ENCODE measurements at regions not wholly inside any gene's neighbourhood (a gene's known extent, or its start where the extent isn't known, plus 50 kb on each side); places are given as distances from the start of the nearest gene placed in this dataset.
"Not testable (repeated sequence)": the region's sequence is repeated elsewhere in the genome, so short reads cannot be mapped to it uniquely, and the experiment has no call there.

DNA sequence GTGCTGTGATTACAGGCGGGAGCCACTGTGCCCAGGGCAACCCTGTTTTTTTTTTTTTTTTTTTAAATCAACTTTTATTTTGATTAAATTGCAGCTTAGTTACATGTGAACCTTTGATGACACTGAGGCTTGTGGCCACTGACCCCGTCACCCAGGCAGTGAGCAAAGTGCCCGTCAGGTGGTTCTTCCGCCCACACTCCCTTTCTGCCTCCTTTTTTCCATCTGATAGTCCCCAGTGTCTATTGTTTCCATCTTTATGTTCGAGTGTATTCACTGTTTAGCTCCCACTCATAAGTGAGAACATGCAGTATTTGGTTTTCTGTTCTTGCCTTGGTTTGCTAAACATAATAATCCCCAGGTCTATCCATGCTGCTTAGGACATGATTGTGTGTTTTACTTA, 110.9 kb upstream of the GRK3 start:
- H3K9me3 ChIP-seq (ENCODE audit: control insufficient read depth, insufficient read depth, low read length), result no peaks in the 10 kb centered on the region
- no peak overlapping the region for H3K4me3 ChIP-seq (ENCODE audit: low read length)
- H3K27me3 ChIP-seq (ENCODE audit: control insufficient read depth, insufficient read depth, low read length), result no peaks in the 10 kb centered on the region
- H3K27ac ChIP-seq (ENCODE audit: low read length), result no peak overlapping the region
- DNase-seq (ENCODE audit: low read depth, low spot score), result no peak
- no peaks in the 10 kb centered on the region for H3K4me1 ChIP-seq (ENCODE audit: control insufficient read depth, insufficient read depth, low read length)
- H3K36me3 ChIP-seq (ENCODE audit: control insufficient read depth, insufficient read depth, low read length), result peaks cover 3% of the 10 kb centered on the region; the same call in 1 of the 2 replicates
- WGBS (ENCODE audit: insufficient coverage, insufficient read length), result no CpG with 5 or more reads among the region's 5 CpGs

GRCh38 chr22:25456300-25457043, 108.0 kb upstream of the GRK3 start:
- H3K27me3 ChIP-seq (ENCODE audit: control insufficient read depth, insufficient read depth, low read length); H3K9me3 ChIP-seq (ENCODE audit: control insufficient read depth, insufficient read depth, low read length); H3K27ac ChIP-seq (ENCODE audit: low read length); H3K4me3 ChIP-seq (ENCODE audit: low read length); H3K4me1 ChIP-seq (ENCODE audit: control insufficient read depth, insufficient read depth, low read length); DNase-seq (ENCODE audit: low read depth, low spot score); H3K36me3 ChIP-seq (ENCODE audit: control insufficient read depth, insufficient read depth, low read length): not testable (repeated sequence)
- WGBS (ENCODE audit: insufficient coverage, insufficient read length), result no CpG with 5 or more reads among the region's 13 CpGs

GRCh38 chr22:25458631-25459030, 105.8 kb upstream of the GRK3 start:
- H3K27ac ChIP-seq (ENCODE audit: low read length); H3K36me3 ChIP-seq (ENCODE audit: control insufficient read depth, insufficient read depth, low read length); H3K9me3 ChIP-seq (ENCODE audit: control insufficient read depth, insufficient read depth, low read length); H3K27me3 ChIP-seq (ENCODE audit: control insufficient read depth, insufficient read depth, low read length); H3K4me1 ChIP-seq (ENCODE audit: control insufficient read depth, insufficient read depth, low read length); H3K4me3 ChIP-seq (ENCODE audit: low read length); DNase-seq (ENCODE audit: low read depth, low spot score): not testable (repeated sequence)
- WGBS (ENCODE audit: insufficient coverage, insufficient read length), result no CpG with 5 or more reads among the region's 1 CpG

DNA sequence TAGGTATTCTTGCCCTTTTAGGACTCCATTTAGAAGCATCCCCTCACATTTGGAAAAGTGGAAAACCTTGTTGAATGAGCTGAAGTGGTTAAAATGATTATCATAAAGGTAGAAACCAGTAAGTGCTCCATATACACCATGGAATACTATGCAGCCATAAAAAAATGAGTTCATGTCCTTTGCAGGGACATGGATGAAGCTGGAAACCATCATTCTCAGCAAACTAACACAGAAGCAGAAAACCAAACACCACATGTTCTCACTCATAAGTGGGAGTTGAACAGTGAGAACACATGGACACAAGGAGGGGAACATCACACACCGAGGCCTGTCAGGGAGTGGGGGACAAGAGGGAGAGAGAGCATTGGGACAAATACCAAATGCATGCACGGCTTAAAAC, 103.8 kb upstream of the GRK3 start:
- no CpG with 5 or more reads among the region's 2 CpGs for WGBS (ENCODE audit: insufficient coverage, insufficient read length)
- H3K9me3 ChIP-seq (ENCODE audit: control insufficient read depth, insufficient read depth, low read length); H3K4me3 ChIP-seq (ENCODE audit: low read length); H3K36me3 ChIP-seq (ENCODE audit: control insufficient read depth, insufficient read depth, low read length); H3K4me1 ChIP-seq (ENCODE audit: control insufficient read depth, insufficient read depth, low read length); DNase-seq (ENCODE audit: low read depth, low spot score); H3K27me3 ChIP-seq (ENCODE audit: control insufficient read depth, insufficient read depth, low read length); H3K27ac ChIP-seq (ENCODE audit: low read length): not testable (repeated sequence)

- Histone ChIP-seq H3K4me1 (ENCODE audit: control insufficient read depth, insufficient read depth, low read length) (no peaks in the 10 kb centered on the region), H3K36me3 (ENCODE audit: control insufficient read depth, insufficient read depth, low read length) (peaks cover 5% of the 10 kb centered on the region; the same call in 1 of the 2 replicates), H3K4me3 (ENCODE audit: low read length) (no peak overlapping the region), H3K27ac (ENCODE audit: low read length) (no peak overlapping the region), H3K9me3 (ENCODE audit: control insufficient read depth, insufficient read depth, low read length) (no peaks in the 10 kb centered on the region), H3K27me3 (ENCODE audit: control insufficient read depth, insufficient read depth, low read length) (no peaks in the 10 kb centered on the region)
- WGBS (ENCODE audit: insufficient coverage, insufficient read length), result no CpG with 5 or more reads among the region's 7 CpGs
- DNase-seq (ENCODE audit: low read depth, low spot score), result no peak
These were observed 103.2 kb upstream of the GRK3 start for GRCh38 chr22:25461301-25461700.

DNA sequence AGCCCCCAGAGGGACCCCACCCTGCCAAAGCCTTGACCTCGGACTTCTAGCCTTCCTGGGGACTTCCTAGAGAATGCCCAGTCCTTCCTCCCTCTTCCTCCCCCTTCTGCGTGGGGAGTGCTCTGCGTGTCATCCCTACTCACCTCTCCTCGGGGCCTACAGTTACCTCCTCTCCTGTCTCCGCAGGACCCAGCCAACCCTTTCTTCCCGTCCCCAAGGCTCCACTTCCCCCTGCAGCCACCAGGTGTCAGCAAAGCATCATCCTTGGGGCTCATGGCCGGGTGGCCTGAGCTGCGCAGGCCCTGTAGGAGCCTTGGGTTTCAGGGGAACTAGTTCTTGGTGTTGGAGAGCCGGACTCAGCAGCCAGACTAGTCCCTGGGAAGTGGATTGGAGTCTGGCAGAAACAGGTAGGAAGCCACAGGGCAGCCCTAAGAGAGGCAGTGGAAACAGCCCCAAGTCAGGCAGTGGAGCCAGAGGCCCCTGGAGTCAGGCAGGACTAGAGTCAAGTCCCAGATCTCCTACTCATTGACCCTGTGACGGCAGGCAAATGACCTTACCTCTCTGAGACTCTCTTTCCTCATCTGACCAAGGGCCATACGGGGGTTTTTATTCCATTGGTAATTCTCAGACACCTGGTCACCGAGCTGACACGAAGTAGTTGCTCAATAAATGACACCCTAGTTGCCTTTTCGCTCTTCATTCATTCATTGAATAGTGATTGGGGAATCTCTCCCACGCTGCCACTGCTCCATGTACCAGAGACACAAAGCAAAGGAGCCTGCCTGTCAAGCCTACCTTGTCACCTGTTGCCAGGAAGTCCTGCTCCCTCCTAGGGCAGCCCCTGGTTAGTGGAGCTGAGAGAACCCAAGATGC, 101.8 kb upstream of the GRK3 start:
- DNase-seq (ENCODE audit: low read depth, low spot score), result peak; percentile 78
- H3K4me1 ChIP-seq (ENCODE audit: control insufficient read depth, insufficient read depth, low read length); H3K9me3 ChIP-seq (ENCODE audit: control insufficient read depth, insufficient read depth, low read length); H3K27ac ChIP-seq (ENCODE audit: low read length); H3K27me3 ChIP-seq (ENCODE audit: control insufficient read depth, insufficient read depth, low read length); H3K4me3 ChIP-seq (ENCODE audit: low read length); H3K36me3 ChIP-seq (ENCODE audit: control insufficient read depth, insufficient read depth, low read length): not testable (repeated sequence)
- WGBS (ENCODE audit: insufficient coverage, insufficient read length), result no CpG with 5 or more reads among the region's 15 CpGs

DNA sequence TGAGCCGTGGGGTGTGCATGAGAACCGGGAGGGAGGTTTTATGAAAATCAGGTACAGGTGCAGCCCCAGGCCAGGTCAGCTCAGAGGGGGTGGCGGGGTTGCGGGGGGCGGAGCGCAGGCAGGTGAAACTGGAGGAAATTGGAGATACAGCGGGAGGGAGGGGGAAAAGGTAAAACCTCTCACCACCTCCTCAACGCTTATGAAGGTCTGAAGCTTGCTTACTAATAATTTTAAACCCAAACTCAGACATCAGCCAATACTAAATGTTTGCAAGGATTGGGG, 101.2 kb upstream of the GRK3 start:
- WGBS (ENCODE audit: insufficient coverage, insufficient read length), result no CpG with 5 or more reads among the region's 8 CpGs
- DNase-seq (ENCODE audit: low read depth, low spot score); H3K9me3 ChIP-seq (ENCODE audit: control insufficient read depth, insufficient read depth, low read length); H3K27ac ChIP-seq (ENCODE audit: low read length); H3K36me3 ChIP-seq (ENCODE audit: control insufficient read depth, insufficient read depth, low read length); H3K4me1 ChIP-seq (ENCODE audit: control insufficient read depth, insufficient read depth, low read length); H3K27me3 ChIP-seq (ENCODE audit: control insufficient read depth, insufficient read depth, low read length); H3K4me3 ChIP-seq (ENCODE audit: low read length): not testable (repeated sequence)

DNA sequence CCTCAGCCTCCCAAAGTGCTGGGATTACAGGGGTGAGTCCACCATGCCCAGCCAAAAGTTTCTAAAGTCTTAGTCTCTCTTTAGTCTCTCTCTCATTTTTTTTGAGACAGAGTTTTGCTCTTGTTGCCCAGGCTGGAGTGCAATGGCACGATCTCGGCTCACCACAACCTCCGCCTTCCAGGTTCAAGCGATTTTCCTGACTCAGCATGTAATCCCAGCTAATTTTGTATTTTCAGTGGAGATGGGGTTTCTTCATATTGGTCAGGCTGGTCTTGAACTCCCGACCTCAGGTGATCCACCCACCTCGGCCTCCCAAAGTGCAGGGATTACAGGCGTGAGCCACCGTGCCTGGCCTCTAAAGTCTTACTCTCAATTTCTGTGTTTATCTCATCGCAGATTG, 100.1 kb upstream of the GRK3 start:
- not testable (repeated sequence) for H3K9me3 ChIP-seq (ENCODE audit: control insufficient read depth, insufficient read depth, low read length); H3K27me3 ChIP-seq (ENCODE audit: control insufficient read depth, insufficient read depth, low read length); H3K27ac ChIP-seq (ENCODE audit: low read length); H3K4me3 ChIP-seq (ENCODE audit: low read length); H3K36me3 ChIP-seq (ENCODE audit: control insufficient read depth, insufficient read depth, low read length); DNase-seq (ENCODE audit: low read depth, low spot score); H3K4me1 ChIP-seq (ENCODE audit: control insufficient read depth, insufficient read depth, low read length)
- WGBS (ENCODE audit: insufficient coverage, insufficient read length), result no CpG with 5 or more reads among the region's 9 CpGs

DNA sequence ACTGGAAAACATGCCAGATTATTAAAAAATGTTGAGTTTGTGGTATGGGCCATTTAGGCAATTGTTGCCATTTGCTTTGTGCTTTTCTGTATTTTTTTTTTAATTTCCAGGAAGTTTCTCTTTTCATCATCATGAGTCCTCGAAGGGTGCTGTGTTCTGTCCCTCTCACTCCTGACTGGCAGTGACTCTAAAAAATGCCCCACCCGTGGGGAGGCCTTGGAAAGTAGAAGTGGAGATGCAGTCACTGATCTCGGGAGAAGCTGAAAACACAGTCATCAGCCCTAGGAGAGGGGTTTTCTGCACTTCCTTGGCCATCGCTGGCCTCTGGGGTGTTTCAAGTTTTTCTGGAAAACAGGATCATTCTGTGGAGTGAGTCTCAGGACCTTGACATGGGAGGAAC, 98.5 kb upstream of the GRK3 start:
- H3K4me1 ChIP-seq (ENCODE audit: control insufficient read depth, insufficient read depth, low read length), result no peaks in the 10 kb centered on the region
- DNase-seq (ENCODE audit: low read depth, low spot score), result no peak
- no peaks in the 10 kb centered on the region for H3K27me3 ChIP-seq (ENCODE audit: control insufficient read depth, insufficient read depth, low read length)
- no peaks in the 10 kb centered on the region for H3K36me3 ChIP-seq (ENCODE audit: control insufficient read depth, insufficient read depth, low read length)
- H3K27ac ChIP-seq (ENCODE audit: low read length), result no peak overlapping the region
- H3K9me3 ChIP-seq (ENCODE audit: control insufficient read depth, insufficient read depth, low read length), result no peaks in the 10 kb centered on the region
- H3K4me3 ChIP-seq (ENCODE audit: low read length), result no peak overlapping the region
- no CpG with 5 or more reads among the region's 4 CpGs for WGBS (ENCODE audit: insufficient coverage, insufficient read length)

DNA sequence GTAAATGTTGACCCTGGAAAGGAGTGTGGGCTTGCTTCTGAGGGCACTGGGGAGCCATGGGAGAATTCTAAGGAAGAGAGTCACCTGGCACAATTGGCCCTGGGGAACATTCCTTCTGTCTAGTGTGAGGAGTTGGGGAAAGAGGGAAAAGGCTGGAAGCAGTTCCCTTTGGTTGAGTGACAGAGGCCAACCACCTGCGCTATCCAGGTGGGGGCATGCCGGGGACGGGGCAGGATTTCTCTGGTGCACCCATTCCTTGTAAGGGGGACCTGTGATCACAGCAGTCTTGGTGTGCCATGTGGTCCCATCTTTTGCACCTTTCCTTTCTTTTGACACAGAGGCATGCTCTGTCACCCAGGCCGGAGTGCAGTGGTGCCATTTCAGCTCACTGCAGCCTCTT, 92.1 kb upstream of the GRK3 start:
- Histone ChIP-seq H3K4me1 (ENCODE audit: control insufficient read depth, insufficient read depth, low read length) (no peaks in the 10 kb centered on the region), H3K27me3 (ENCODE audit: control insufficient read depth, insufficient read depth, low read length) (no peaks in the 10 kb centered on the region), H3K9me3 (ENCODE audit: control insufficient read depth, insufficient read depth, low read length) (no peaks in the 10 kb centered on the region), H3K4me3 (ENCODE audit: low read length) (no peak overlapping the region), H3K27ac (ENCODE audit: low read length) (no peak overlapping the region), H3K36me3 (ENCODE audit: control insufficient read depth, insufficient read depth, low read length) (no peaks in the 10 kb centered on the region)
- WGBS (ENCODE audit: insufficient coverage, insufficient read length), result no CpG with 5 or more reads among the region's 4 CpGs
- DNase-seq (ENCODE audit: low read depth, low spot score), result no peak

Data from iPS DF 6.9 (cell line).